ENCODE measurements at regions not wholly inside any gene's neighbourhood (a gene's known extent, or its start where the extent isn't known, plus 50 kb on each side); places are given as distances from the start of the nearest gene placed in this dataset.

DNA sequence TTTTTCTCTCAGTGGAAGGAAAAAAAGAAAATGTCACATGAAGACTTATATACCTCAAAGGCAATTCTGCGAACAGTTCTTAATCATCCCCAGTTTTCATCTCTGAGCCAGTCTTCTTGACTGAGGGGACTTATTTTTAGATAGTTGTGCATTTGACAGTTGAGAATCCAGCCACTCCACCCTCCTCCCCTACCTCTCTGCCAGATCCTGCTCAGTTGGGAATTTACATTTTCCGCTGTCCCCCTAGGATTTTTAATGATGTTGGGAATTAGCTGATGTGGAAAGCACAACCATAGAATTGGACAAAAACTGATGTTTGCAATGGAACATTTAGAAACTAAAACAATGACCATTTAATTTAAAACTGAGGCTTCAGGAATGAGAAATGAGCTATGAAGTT, 194.3 kb upstream of the PIK3R1 start:
- TF ChIP-seq, protein P1, sequence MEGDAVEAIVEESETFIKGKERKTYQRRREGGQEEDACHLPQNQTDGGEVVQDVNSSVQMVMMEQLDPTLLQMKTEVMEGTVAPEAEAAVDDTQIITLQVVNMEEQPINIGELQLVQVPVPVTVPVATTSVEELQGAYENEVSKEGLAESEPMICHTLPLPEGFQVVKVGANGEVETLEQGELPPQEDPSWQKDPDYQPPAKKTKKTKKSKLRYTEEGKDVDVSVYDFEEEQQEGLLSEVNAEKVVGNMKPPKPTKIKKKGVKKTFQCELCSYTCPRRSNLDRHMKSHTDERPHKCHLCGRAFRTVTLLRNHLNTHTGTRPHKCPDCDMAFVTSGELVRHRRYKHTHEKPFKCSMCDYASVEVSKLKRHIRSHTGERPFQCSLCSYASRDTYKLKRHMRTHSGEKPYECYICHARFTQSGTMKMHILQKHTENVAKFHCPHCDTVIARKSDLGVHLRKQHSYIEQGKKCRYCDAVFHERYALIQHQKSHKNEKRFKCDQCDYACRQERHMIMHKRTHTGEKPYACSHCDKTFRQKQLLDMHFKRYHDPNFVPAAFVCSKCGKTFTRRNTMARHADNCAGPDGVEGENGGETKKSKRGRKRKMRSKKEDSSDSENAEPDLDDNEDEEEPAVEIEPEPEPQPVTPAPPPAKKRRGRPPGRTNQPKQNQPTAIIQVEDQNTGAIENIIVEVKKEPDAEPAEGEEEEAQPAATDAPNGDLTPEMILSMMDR (IDR thresholded peaks at IDR 0.05): no peak
- TF ChIP-seq POLR2A (IDR thresholded peaks at IDR 0.05): no peak

All from Peyer's patch (tissue), 4 donors.